HCT116 (cell line): ENCODE measurements at regions not wholly inside any gene's neighbourhood (a gene's known extent, or its start where the extent isn't known, plus 50 kb on each side); places are given as distances from the start of the nearest gene placed in this dataset.

Experiments used
- ATAC-seq: fragments of 200-7000 bp; cut with Tn5 transposase; 2 replicates; pipeline ENCODE4 v1.9.1; 2020; ENCODE audit warnings: mild to moderate bottlenecking, moderate library complexity
- BruUV-seq: library from RNA; stranded (reverse); fragments of 400-500 nt; replicated peaks from 2 replicates; lab custom pipeline; 2021; lab: Mats Ljungman, UMichigan
- CTCF ChIA-PET: fragments of 300-600 bp; sonication (Branson Sonifier 250); formaldehyde crosslinking; loops from one replicate; lab custom pipeline; 2021; ENCODE audit warnings: antibody characterized with exemption; lab: Charles Lee
- POLR2A ChIA-PET: fragments of 300-600, 350-600 bp; sonication (Branson Sonifier 250); formaldehyde crosslinking; loops from one replicate; lab custom pipeline; 2021; ENCODE audit warnings: antibody characterized with exemption; lab: Charles Lee
- RAD21 ChIA-PET, 2 experiments: fragments of 300-600 bp; sonication (Branson Sonifier 250); formaldehyde crosslinking; loops; one replicate each; lab custom pipeline; 2023; ENCODE audit warnings: low total read pairs in 2 of 2; ENCODE audit not compliant: uncharacterized antibody in 2 of 2, unreplicated experiment in 2 of 2, low non-redundant PET in 1 of 2; lab: Charles Lee
- DNase-seq: peaks from one replicate; pipeline ENCODE4 v3.0.0-alpha.2; 2010; ENCODE audit warnings: low read depth, low spot score
- H2AFZ ChIP-seq: fragments of 200-600 bp; shearing (Covaris generic), sonication (generic); 2 replicates; pipeline ENCODE4 v1.6.1; 2017; ENCODE audit warnings: low read depth, mixed run types, mixed read lengths, antibody characterized with exemption, low read length; ENCODE audit not compliant: poor library complexity, severe bottlenecking
- H3K27ac ChIP-seq: 2 replicates; pipeline ENCODE4 v1.5.1; 2012; ENCODE audit warnings: low read depth, low read length
- H3K27me3 ChIP-seq: fragments of 200-600 bp; sonication (generic); 2 replicates; pipeline ENCODE4 v1.6.1; 2016; ENCODE audit warnings: mixed run types, low read length, mixed read lengths; ENCODE audit not compliant: insufficient read depth
- H3K36me3 ChIP-seq, 2 experiments: fragments of 200-500 bp in 1 of 2; fragments of 200-600 bp in 1 of 2; sonication (Bioruptor generic) in 1 of 2; sonication (generic) in 1 of 2; 2 replicates each; pipeline versions ENCODE4 v1.5.1 to v1.6.1; 2014 to 2016; ENCODE audit warnings: low read length in 2 of 2, inconsistent platforms in 1 of 2, mixed read lengths in 1 of 2, mixed run types in 1 of 2; ENCODE audit not compliant: insufficient read depth in 2 of 2, control insufficient read depth in 1 of 2
- H3K4me1 ChIP-seq, 2 experiments: fragments of 200-600 bp in 1 of 2; sonication (generic) in 1 of 2; 2 replicates each; pipeline versions ENCODE4 v1.5.1 to v1.6.1; 2012 to 2017; ENCODE audit warnings: low read length in 2 of 2, inconsistent platforms in 1 of 2, mild to moderate bottlenecking in 1 of 2, mixed read lengths in 1 of 2, mixed run types in 1 of 2, moderate library complexity in 1 of 2; ENCODE audit not compliant: insufficient read depth in 2 of 2, control insufficient read depth in 1 of 2
- H3K4me2 ChIP-seq: fragments of 200-600 bp; sonication (generic); 2 replicates; pipeline ENCODE4 v1.6.1; 2017; ENCODE audit warnings: mixed run types, low read length, mixed read lengths
- H3K4me3 ChIP-seq, 2 experiments: fragments of 200-600 bp in 1 of 2; sonication (generic) in 1 of 2; replicated peaks in 1 of 2; 2 replicates each; pipeline ENCODE4 v1.5.1; 2011 to 2016; ENCODE audit warnings: low read length in 2 of 2, control low read depth in 1 of 2, low read depth in 1 of 2, mild to moderate bottlenecking in 1 of 2, mixed read lengths in 1 of 2, mixed run types in 1 of 2
- H3K79me2 ChIP-seq: fragments of 200-600 bp; sonication (generic); 2 replicates; pipeline ENCODE4 v1.6.1; 2017; ENCODE audit warnings: mild to moderate bottlenecking, mixed run types, low read length, moderate library complexity, mixed read lengths; ENCODE audit not compliant: insufficient read depth
- H3K9ac ChIP-seq: fragments of 200-600 bp; sonication (generic); 2 replicates; pipeline ENCODE4 v1.6.1; 2016; ENCODE audit warnings: low read length, mixed read lengths
- H3K9me2 ChIP-seq: fragments of 200-600 bp; sonication (generic), shearing (Covaris generic); 2 replicates; pipeline ENCODE4 v1.6.1; 2017; ENCODE audit warnings: mixed run types, mild to moderate bottlenecking, moderate library complexity; ENCODE audit not compliant: insufficient read depth
- H3K9me3 ChIP-seq, 2 experiments: fragments of 200-500 bp in 1 of 2; fragments of 200-600 bp in 1 of 2; sonication (Bioruptor generic) in 1 of 2; sonication (generic) in 1 of 2; 2 replicates each; pipeline ENCODE4 v1.6.1; 2014 to 2017; ENCODE audit warnings: low read length in 2 of 2, mixed read lengths in 2 of 2, inconsistent platforms in 1 of 2, low read depth in 1 of 2, mild to moderate bottlenecking in 1 of 2, mixed run types in 1 of 2, moderate library complexity in 1 of 2; ENCODE audit not compliant: control insufficient read depth in 1 of 2, insufficient read depth in 1 of 2
- H4K20me1 ChIP-seq: fragments of 200-600 bp; sonication (generic), shearing (Covaris generic); 2 replicates; pipeline ENCODE4 v1.6.1; 2017; ENCODE audit warnings: mixed run types, mild to moderate bottlenecking, moderate library complexity; ENCODE audit not compliant: insufficient read depth
- CBX3 ChIP-seq: IDR thresholded peaks from 2 replicates; pipeline ENCODE4 v1.6.1; 2012; ENCODE audit warnings: low read depth
- EGR1 ChIP-seq: IDR thresholded peaks from 2 replicates; pipeline ENCODE4 v1.6.1; 2012; ENCODE audit warnings: low read depth
- ELF1 ChIP-seq: IDR thresholded peaks from 2 replicates; pipeline ENCODE4 v1.6.1; 2012; ENCODE audit warnings: low read depth, borderline replicate concordance
- EZH2 ChIP-seq: fragments of 200-600 bp; sonication (generic); IDR thresholded peaks from 2 replicates; pipeline ENCODE4 v1.6.1; 2017; ENCODE audit warnings: antibody characterized with exemption, mixed run types
- EZH2phosphoT487 ChIP-seq: fragments of 200-600 bp; IDR thresholded peaks from 2 replicates; pipeline ENCODE4 v1.6.1; 2018; ENCODE audit warnings: antibody characterized with exemption, borderline replicate concordance
- JUND ChIP-seq: IDR thresholded peaks from 2 replicates; pipeline ENCODE4 v1.6.1; 2012
- POLR2A ChIP-seq: IDR thresholded peaks from 2 replicates; pipeline ENCODE4 v1.7.0; 2011; ENCODE audit warnings: borderline replicate concordance; ENCODE audit not compliant: insufficient read depth, insufficient read length; ENCODE audit errors: extremely low read depth
- POLR2AphosphoS5 ChIP-seq: IDR thresholded peaks from 2 replicates; pipeline ENCODE4 v1.6.1; 2011; ENCODE audit warnings: mild to moderate bottlenecking, low read depth, low read length, moderate library complexity
- RAD21 ChIP-seq: IDR thresholded peaks from 2 replicates; pipeline ENCODE4 v1.6.1; 2012; ENCODE audit warnings: low read depth, mild to moderate bottlenecking
- SP1 ChIP-seq: IDR thresholded peaks from 2 replicates; pipeline ENCODE4 v1.6.1; 2012; ENCODE audit warnings: low read depth
- SRF ChIP-seq: IDR thresholded peaks from 2 replicates; pipeline ENCODE4 v1.6.1; 2012; ENCODE audit warnings: low read depth
- TCF7L2 ChIP-seq: IDR thresholded peaks from 2 replicates; pipeline ENCODE4 v1.7.0; 2011; ENCODE audit warnings: borderline replicate concordance, inconsistent platforms; ENCODE audit not compliant: insufficient read depth, insufficient read length; ENCODE audit errors: extremely low read depth
- YY1 ChIP-seq: IDR thresholded peaks from 2 replicates; pipeline ENCODE4 v1.6.1; 2011; ENCODE audit warnings: low read length, low read depth, moderate library complexity, mild to moderate bottlenecking; ENCODE audit not compliant: insufficient replicate concordance; ENCODE audit errors: extremely low read depth
- ZFX ChIP-seq: fragments of 450-650 bp; IDR thresholded peaks from 2 replicates; pipeline ENCODE4 v1.6.1; 2017
- ZNF274 ChIP-seq: fragments of 200-500 bp; sonication (Bioruptor generic); IDR thresholded peaks from 2 replicates; pipeline ENCODE4 v1.6.1; 2014; ENCODE audit warnings: mild to moderate bottlenecking, low read depth, low read length, inconsistent platforms
- intact Hi-C: fragments of 100-400 bp; cut with micrococcal nuclease; formaldehyde crosslinking; loops from 2 replicates; pipeline ENCODE4 v1.10.0; 2022
- TF ChIP-seq, protein P1 (sequence below), 3 experiments: fragments of 200-600 bp in 1 of 3; sonication (generic) in 1 of 3; IDR thresholded peaks in 2 of 3; conservative IDR thresholded peaks in 1 of 3; 2 replicates each; pipeline ENCODE4 v1.5.1; 2012 to 2017; ENCODE audit warnings: low read depth in 2 of 3, low read length in 2 of 3, antibody characterized with exemption in 1 of 3, borderline replicate concordance in 1 of 3, control low read depth in 1 of 3, mild to moderate bottlenecking in 1 of 3, mixed read lengths in 1 of 3, mixed run types in 1 of 3, moderate library complexity in 1 of 3; ENCODE audit not compliant: insufficient read depth in 1 of 3
- TF ChIP-seq, protein P2 (sequence below): IDR thresholded peaks from 2 replicates; pipeline ENCODE4 v1.6.1; 2012
- TF ChIP-seq, protein P3 (sequence below): IDR thresholded peaks from 2 replicates; pipeline ENCODE4 v1.6.1; 2012
- TF ChIP-seq, protein P4 (sequence below): IDR thresholded peaks from 2 replicates; pipeline ENCODE4 v1.6.1; 2012; ENCODE audit warnings: low read depth
- TF ChIP-seq, protein P5 (sequence below): IDR thresholded peaks from 2 replicates; pipeline ENCODE4 v1.6.1; 2011; ENCODE audit warnings: mild to moderate bottlenecking, low read length, moderate library complexity; ENCODE audit not compliant: insufficient replicate concordance; ENCODE audit errors: extremely low read depth

DNA sequence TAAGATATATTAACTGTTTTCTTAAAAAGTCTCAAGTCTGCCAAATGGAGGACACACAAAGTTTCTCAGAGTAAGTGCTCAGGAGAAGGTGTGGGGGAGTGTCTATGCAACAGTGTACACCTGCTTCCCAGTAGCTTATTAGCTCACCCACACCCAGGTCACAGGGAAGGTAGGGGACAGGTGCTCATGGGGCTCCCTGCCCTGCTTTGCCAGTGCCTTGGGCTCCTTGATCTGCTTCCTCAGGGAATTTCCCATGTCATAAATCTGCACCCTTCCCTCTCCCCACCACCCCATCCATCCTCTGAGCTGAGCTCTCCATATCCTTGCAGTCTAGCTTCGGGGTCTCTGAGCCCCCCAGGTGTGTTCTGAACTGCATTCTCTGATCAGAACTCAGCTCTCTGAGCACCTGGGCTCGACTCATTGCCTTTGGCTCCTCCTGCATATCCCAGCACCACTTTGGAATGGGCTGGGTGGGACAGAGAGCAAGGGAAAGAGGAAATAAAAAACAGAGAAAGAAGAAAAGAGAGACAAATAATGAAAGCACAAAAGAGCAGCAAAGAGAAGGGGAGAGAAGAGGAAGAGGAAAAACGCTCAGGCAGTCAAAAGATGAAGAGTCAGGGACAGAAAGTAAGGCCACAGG is 87.0 kb upstream of the ATP1B1 start:
- H3K4me1 ChIP-seq: no peaks in the 10 kb centered on the region
- TF ChIP-seq EGR1: no peak
- TF ChIP-seq, protein P1, sequence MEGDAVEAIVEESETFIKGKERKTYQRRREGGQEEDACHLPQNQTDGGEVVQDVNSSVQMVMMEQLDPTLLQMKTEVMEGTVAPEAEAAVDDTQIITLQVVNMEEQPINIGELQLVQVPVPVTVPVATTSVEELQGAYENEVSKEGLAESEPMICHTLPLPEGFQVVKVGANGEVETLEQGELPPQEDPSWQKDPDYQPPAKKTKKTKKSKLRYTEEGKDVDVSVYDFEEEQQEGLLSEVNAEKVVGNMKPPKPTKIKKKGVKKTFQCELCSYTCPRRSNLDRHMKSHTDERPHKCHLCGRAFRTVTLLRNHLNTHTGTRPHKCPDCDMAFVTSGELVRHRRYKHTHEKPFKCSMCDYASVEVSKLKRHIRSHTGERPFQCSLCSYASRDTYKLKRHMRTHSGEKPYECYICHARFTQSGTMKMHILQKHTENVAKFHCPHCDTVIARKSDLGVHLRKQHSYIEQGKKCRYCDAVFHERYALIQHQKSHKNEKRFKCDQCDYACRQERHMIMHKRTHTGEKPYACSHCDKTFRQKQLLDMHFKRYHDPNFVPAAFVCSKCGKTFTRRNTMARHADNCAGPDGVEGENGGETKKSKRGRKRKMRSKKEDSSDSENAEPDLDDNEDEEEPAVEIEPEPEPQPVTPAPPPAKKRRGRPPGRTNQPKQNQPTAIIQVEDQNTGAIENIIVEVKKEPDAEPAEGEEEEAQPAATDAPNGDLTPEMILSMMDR (IDR thresholded peaks at IDR 0.05 in 2 of 3, conservative IDR thresholded peaks at IDR 0.05 in 1 of 3; ENCODE audit: borderline replicate concordance in 1 of 3, insufficient read depth in 1 of 3, low read depth in 2 of 3, low read length in 2 of 3): no peak
- no peak for TF ChIP-seq JUND
- TF ChIP-seq ELF1: no peak
- no peak for TF ChIP-seq TCF7L2
- TF ChIP-seq POLR2AphosphoS5: no peak
- no peak for TF ChIP-seq EZH2phosphoT487
- TF ChIP-seq, protein P2, sequence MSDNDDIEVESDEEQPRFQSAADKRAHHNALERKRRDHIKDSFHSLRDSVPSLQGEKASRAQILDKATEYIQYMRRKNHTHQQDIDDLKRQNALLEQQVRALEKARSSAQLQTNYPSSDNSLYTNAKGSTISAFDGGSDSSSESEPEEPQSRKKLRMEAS: no peak
- TF ChIP-seq YY1: no peak
- TF ChIP-seq POLR2A: no peak
- TF ChIP-seq SRF: no peak
- TF ChIP-seq, protein P3, sequence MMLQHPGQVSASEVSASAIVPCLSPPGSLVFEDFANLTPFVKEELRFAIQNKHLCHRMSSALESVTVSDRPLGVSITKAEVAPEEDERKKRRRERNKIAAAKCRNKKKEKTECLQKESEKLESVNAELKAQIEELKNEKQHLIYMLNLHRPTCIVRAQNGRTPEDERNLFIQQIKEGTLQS: no peak
- TF ChIP-seq, protein P4, sequence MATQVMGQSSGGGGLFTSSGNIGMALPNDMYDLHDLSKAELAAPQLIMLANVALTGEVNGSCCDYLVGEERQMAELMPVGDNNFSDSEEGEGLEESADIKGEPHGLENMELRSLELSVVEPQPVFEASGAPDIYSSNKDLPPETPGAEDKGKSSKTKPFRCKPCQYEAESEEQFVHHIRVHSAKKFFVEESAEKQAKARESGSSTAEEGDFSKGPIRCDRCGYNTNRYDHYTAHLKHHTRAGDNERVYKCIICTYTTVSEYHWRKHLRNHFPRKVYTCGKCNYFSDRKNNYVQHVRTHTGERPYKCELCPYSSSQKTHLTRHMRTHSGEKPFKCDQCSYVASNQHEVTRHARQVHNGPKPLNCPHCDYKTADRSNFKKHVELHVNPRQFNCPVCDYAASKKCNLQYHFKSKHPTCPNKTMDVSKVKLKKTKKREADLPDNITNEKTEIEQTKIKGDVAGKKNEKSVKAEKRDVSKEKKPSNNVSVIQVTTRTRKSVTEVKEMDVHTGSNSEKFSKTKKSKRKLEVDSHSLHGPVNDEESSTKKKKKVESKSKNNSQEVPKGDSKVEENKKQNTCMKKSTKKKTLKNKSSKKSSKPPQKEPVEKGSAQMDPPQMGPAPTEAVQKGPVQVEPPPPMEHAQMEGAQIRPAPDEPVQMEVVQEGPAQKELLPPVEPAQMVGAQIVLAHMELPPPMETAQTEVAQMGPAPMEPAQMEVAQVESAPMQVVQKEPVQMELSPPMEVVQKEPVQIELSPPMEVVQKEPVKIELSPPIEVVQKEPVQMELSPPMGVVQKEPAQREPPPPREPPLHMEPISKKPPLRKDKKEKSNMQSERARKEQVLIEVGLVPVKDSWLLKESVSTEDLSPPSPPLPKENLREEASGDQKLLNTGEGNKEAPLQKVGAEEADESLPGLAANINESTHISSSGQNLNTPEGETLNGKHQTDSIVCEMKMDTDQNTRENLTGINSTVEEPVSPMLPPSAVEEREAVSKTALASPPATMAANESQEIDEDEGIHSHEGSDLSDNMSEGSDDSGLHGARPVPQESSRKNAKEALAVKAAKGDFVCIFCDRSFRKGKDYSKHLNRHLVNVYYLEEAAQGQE: no peak
- TF ChIP-seq, protein P5, sequence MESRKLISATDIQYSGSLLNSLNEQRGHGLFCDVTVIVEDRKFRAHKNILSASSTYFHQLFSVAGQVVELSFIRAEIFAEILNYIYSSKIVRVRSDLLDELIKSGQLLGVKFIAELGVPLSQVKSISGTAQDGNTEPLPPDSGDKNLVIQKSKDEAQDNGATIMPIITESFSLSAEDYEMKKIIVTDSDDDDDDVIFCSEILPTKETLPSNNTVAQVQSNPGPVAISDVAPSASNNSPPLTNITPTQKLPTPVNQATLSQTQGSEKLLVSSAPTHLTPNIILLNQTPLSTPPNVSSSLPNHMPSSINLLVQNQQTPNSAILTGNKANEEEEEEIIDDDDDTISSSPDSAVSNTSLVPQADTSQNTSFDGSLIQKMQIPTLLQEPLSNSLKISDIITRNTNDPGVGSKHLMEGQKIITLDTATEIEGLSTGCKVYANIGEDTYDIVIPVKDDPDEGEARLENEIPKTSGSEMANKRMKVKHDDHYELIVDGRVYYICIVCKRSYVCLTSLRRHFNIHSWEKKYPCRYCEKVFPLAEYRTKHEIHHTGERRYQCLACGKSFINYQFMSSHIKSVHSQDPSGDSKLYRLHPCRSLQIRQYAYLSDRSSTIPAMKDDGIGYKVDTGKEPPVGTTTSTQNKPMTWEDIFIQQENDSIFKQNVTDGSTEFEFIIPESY: no peak
- TF ChIP-seq ZNF274: no peak
- no peak for TF ChIP-seq EZH2
- no peak for TF ChIP-seq RAD21
- TF ChIP-seq CBX3: no peak
- no peak for TF ChIP-seq ZFX
- TF ChIP-seq SP1: no peak
- H3K36me3 ChIP-seq: no peaks in the 10 kb centered on the region
- no peaks in the 10 kb centered on the region for H4K20me1 ChIP-seq
- no peak overlapping the region for H3K4me2 ChIP-seq
- RAD21 ChIA-PET: no interaction called here
- DNase-seq: no peak
- no TSS peak for BruUV-seq
- no peak overlapping the region for H3K4me3 ChIP-seq
- CTCF ChIA-PET: no interaction called here
- H3K79me2 ChIP-seq: no peaks in the 10 kb centered on the region
- H3K27me3 ChIP-seq: no peaks in the 10 kb centered on the region
- H3K9ac ChIP-seq: no peak overlapping the region
- no peaks in the 10 kb centered on the region for H3K9me2 ChIP-seq
- no peak overlapping the region for H2AFZ ChIP-seq
- no peak for ATAC-seq
- H3K9me3 ChIP-seq: no peaks in the 10 kb centered on the region
- intact Hi-C loops: no loop called here
- H3K27ac ChIP-seq: no peak overlapping the region
- POLR2A ChIA-PET: no interaction called here
